CD4-positive, alpha-beta T cell (primary cell): ENCODE measurements at regions not wholly inside any gene's neighbourhood (a gene's known extent, or its start where the extent isn't known, plus 50 kb on each side); places are given as distances from the start of the nearest gene placed in this dataset.

ENCODE experiments used
- ATAC-seq: fragments of 200-7000 bp; cut with Tn5 transposase; one replicate; pipeline ENCODE4 v1.10.0; 2022; ENCODE audit warnings: mild to moderate bottlenecking; ENCODE audit not compliant: poor library complexity
- CTCF ChIA-PET: fragments of 350-600 bp; sonication (Branson Sonifier 250); formaldehyde crosslinking; loops from one replicate; lab custom pipeline; 2021; ENCODE audit warnings: antibody characterized with exemption, inconsistent platforms; lab: Charles Lee
- POLR2A ChIA-PET: fragments of 350-600 bp; sonication (Branson Sonifier 250); formaldehyde crosslinking; loops from one replicate; lab custom pipeline; 2021; ENCODE audit warnings: antibody characterized with exemption, inconsistent platforms; lab: Charles Lee
- DNase-seq, 14 experiments: peaks; one replicate each; pipeline ENCODE4 v3.0.0-alpha.2; 2013 to 2020; ENCODE audit warnings: mixed read lengths in 2 of 14
- H3K27ac ChIP-seq, 2 donors: one replicate each; pipeline versions ENCODE4 v1.5.1 to v1.7.0; 2013; ENCODE audit warnings: low read length in 2 of 2, low read depth in 1 of 2, mild to moderate bottlenecking in 1 of 2
- H3K27me3 ChIP-seq, 2 experiments: 1 replicate in 1 of 2; 2 replicates in 1 of 2; pipeline versions ENCODE4 v1.6.1 to v1.7.0; 2013; ENCODE audit warnings: low read length in 2 of 2, control low read depth in 1 of 2, mild to moderate bottlenecking in 1 of 2, moderate library complexity in 1 of 2; ENCODE audit not compliant: insufficient read depth in 2 of 2, control insufficient read depth in 1 of 2
- H3K36me3 ChIP-seq: one replicate; pipeline ENCODE4 v1.6.1; 2013; ENCODE audit warnings: low read length, control low read depth; ENCODE audit not compliant: insufficient read depth
- H3K4me1 ChIP-seq: one replicate; pipeline ENCODE4 v1.6.1; 2013; ENCODE audit warnings: low read length, control low read depth; ENCODE audit not compliant: insufficient read depth
- H3K4me3 ChIP-seq: one replicate; pipeline ENCODE4 v1.5.1; 2013; ENCODE audit warnings: mild to moderate bottlenecking, low read length, moderate library complexity
- H3K9me3 ChIP-seq, 2 experiments: 1 replicate in 1 of 2; 2 replicates in 1 of 2; pipeline versions ENCODE4 v1.6.1 to v1.7.0; 2013; ENCODE audit warnings: low read length in 2 of 2, mild to moderate bottlenecking in 2 of 2, control low read depth in 1 of 2, moderate library complexity in 1 of 2; ENCODE audit not compliant: control insufficient read depth in 1 of 2, insufficient read depth in 1 of 2
- H3K27ac Mint-ChIP-seq: one replicate; pipeline ENCODE4 v1.8.0; 2020; ENCODE audit warnings: mixed read lengths
- H3K27me3 Mint-ChIP-seq: one replicate; pipeline ENCODE4 v1.8.0; 2021; ENCODE audit warnings: mixed read lengths
- H3K36me3 Mint-ChIP-seq: one replicate; pipeline ENCODE4 v1.8.0; 2021; ENCODE audit warnings: low read depth, mixed read lengths
- H3K4me1 Mint-ChIP-seq: one replicate; pipeline ENCODE4 v1.8.0; 2021; ENCODE audit warnings: low read depth, mixed read lengths
- H3K4me3 Mint-ChIP-seq: one replicate; pipeline ENCODE4 v1.8.0; 2020; ENCODE audit warnings: mild to moderate bottlenecking, mixed read lengths
- H3K9me3 Mint-ChIP-seq: one replicate; pipeline ENCODE4 v1.8.0; 2020; ENCODE audit warnings: mixed read lengths
- intact Hi-C, 2 experiments: fragments of 100-400 bp; cut with DNase I in 1 of 2; cut with micrococcal nuclease in 1 of 2; formaldehyde crosslinking; loops; one replicate each; pipeline versions ENCODE4 v1.15.1 to v1.9.0; 2023 to 2025; cut with DNase I, micrococcal nuclease
- TF ChIP-seq, protein P1 (sequence below): fragments of 200-600 bp; IDR thresholded peaks from one replicate; pipeline ENCODE4 v1.8.0; 2022; ENCODE audit warnings: antibody characterized with exemption, mild to moderate bottlenecking

DNA sequence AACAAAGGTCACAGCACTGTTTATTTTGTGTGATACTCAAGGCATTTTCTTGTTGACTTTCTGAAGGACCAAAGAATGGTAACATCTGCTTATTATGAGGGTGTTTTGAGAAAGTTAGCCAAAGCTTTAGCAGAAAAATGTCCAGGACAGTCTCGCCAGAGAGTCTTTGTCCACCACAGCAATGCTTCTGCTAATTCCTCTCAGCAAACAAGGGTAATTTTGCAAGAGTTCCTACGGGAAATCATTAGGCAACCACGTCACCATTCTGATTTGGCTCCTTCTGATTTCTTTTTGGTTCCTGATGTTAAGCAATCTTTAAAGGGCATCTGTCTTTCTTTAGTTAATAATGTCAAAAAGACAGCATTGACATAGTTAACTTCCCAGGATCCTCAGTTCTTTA, 639.3 kb upstream of the STEAP1 start:
- Mint-ChIP-seq H3K4me1 (no peaks in the 10 kb centered on the region), H3K27me3 (no peaks in the 10 kb centered on the region), H3K27ac (no peak overlapping the region), H3K36me3 (no peaks in the 10 kb centered on the region), H3K4me3 (no peak overlapping the region), H3K9me3 (peaks cover 4% of the 10 kb centered on the region)
- Histone ChIP-seq H3K27me3 (no peaks in the 10 kb centered on the region), H3K27ac (no peak overlapping the region), H3K36me3 (no peaks in the 10 kb centered on the region), H3K4me1 (no peaks in the 10 kb centered on the region), H3K4me3 (no peak overlapping the region), H3K9me3 (no peaks in the 10 kb centered on the region)
- ATAC-seq: no peak
- intact Hi-C loops: no loop called here
- TF ChIP-seq, protein P1, sequence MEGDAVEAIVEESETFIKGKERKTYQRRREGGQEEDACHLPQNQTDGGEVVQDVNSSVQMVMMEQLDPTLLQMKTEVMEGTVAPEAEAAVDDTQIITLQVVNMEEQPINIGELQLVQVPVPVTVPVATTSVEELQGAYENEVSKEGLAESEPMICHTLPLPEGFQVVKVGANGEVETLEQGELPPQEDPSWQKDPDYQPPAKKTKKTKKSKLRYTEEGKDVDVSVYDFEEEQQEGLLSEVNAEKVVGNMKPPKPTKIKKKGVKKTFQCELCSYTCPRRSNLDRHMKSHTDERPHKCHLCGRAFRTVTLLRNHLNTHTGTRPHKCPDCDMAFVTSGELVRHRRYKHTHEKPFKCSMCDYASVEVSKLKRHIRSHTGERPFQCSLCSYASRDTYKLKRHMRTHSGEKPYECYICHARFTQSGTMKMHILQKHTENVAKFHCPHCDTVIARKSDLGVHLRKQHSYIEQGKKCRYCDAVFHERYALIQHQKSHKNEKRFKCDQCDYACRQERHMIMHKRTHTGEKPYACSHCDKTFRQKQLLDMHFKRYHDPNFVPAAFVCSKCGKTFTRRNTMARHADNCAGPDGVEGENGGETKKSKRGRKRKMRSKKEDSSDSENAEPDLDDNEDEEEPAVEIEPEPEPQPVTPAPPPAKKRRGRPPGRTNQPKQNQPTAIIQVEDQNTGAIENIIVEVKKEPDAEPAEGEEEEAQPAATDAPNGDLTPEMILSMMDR: no peak
- ChIA-PET CTCF (no interaction called here), POLR2A (no interaction called here)
- no peak for DNase-seq

DNA sequence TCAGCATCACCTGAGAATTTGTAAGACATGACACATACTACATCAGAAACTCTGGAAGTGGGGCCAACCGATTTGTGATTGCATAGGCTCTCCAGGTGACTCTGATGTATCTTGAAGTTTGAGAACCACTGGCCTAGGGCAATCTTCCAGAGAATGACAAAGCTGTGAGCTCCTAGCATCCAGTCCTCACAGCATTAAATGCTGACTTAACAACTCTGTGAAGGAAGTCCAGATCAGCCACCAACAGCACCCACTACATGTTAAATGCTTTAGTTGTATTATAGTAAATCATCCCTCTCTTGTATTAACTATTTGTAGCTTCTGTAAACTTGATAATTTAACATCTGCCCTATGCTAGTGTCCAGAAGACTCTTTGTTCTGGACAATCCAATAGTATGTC, 636.5 kb upstream of the STEAP1 start:
- intact Hi-C loops: no loop called here
- Histone ChIP-seq H3K4me3 (no peak overlapping the region), H3K4me1 (no peaks in the 10 kb centered on the region), H3K9me3 (no peaks in the 10 kb centered on the region), H3K27me3 (no peaks in the 10 kb centered on the region), H3K27ac (no peak overlapping the region), H3K36me3 (no peaks in the 10 kb centered on the region)
- H3K27me3 Mint-ChIP-seq: no peaks in the 10 kb centered on the region
- ATAC-seq (no peak), DNase-seq (no peak)
- no peaks in the 10 kb centered on the region for H3K36me3 Mint-ChIP-seq
- H3K4me1 Mint-ChIP-seq: no peaks in the 10 kb centered on the region
- H3K27ac Mint-ChIP-seq: no peak overlapping the region
- H3K9me3 Mint-ChIP-seq: peaks cover 4% of the 10 kb centered on the region
- no peak overlapping the region for H3K4me3 Mint-ChIP-seq
- TF ChIP-seq, protein P1: no peak
- CTCF ChIA-PET: no interaction called here
- POLR2A ChIA-PET: no interaction called here

DNA sequence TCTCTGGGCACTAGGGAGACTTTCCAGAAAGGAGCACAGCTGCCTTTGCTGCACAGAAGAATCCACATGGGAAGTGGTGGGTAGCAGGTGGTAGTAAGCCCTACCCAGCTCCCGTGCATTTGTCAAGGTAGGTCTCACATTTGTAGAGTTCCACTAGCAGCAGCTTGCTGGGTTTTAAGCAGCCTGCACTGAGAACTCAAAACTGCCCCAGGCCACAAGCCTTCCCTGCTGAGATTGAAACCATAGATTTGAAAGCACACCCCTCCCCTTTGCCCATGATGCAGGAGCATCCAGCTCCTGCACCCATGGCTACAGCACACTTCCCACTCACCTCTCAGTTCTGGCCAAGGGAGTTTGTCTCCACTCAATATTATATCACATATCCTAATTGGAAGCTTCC, 604.5 kb upstream of the STEAP1 start:
- Histone ChIP-seq H3K27ac (no peak overlapping the region), H3K27me3 (no peaks in the 10 kb centered on the region), H3K36me3 (no peaks in the 10 kb centered on the region), H3K4me1 (no peaks in the 10 kb centered on the region), H3K4me3 (no peak overlapping the region), H3K9me3 (no peaks in the 10 kb centered on the region)
- Mint-ChIP-seq H3K4me1 (no peaks in the 10 kb centered on the region), H3K4me3 (no peak overlapping the region), H3K9me3 (no peaks in the 10 kb centered on the region), H3K27me3 (no peaks in the 10 kb centered on the region), H3K27ac (no peak overlapping the region), H3K36me3 (no peaks in the 10 kb centered on the region)
- intact Hi-C loops: no loop called here
- ATAC-seq (no peak), DNase-seq (no peak)
- TF ChIP-seq, protein P1: no peak
- ChIA-PET POLR2A (interaction anchor here (0.9 kb wide), 1 partner anchor 21 kb away, joined by 3 read pairs; no protein-coding TSS in a partner anchor), CTCF (no interaction called here)
